ENCODE measurements at regions not wholly inside any gene's neighbourhood (a gene's known extent, or its start where the extent isn't known, plus 50 kb on each side); places are given as distances from the start of the nearest gene placed in this dataset.

- no peak for DNase-seq (ENCODE audit: low spot score)
- TF ChIP-seq REST (IDR thresholded peaks at IDR 0.05) (no peak), GABPA (IDR thresholded peaks at IDR 0.05 in 1 of 2, conservative IDR thresholded peaks at IDR 0.05 in 1 of 2) (no peak), RAD21 (IDR thresholded peaks at IDR 0.05) (no peak), MAX (IDR thresholded peaks at IDR 0.05) (no peak), RXRA (IDR thresholded peaks at IDR 0.05) (no peak), ATF3 (IDR thresholded peaks at IDR 0.05) (no peak), HNF4A (conservative IDR thresholded peaks at IDR 0.05) (no peak)
- TF ChIP-seq, protein P1, sequence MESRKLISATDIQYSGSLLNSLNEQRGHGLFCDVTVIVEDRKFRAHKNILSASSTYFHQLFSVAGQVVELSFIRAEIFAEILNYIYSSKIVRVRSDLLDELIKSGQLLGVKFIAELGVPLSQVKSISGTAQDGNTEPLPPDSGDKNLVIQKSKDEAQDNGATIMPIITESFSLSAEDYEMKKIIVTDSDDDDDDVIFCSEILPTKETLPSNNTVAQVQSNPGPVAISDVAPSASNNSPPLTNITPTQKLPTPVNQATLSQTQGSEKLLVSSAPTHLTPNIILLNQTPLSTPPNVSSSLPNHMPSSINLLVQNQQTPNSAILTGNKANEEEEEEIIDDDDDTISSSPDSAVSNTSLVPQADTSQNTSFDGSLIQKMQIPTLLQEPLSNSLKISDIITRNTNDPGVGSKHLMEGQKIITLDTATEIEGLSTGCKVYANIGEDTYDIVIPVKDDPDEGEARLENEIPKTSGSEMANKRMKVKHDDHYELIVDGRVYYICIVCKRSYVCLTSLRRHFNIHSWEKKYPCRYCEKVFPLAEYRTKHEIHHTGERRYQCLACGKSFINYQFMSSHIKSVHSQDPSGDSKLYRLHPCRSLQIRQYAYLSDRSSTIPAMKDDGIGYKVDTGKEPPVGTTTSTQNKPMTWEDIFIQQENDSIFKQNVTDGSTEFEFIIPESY (IDR thresholded peaks at IDR 0.05): no peak
- Histone ChIP-seq H3K36me3 (ENCODE audit: control insufficient read depth in 4 of 4, insufficient read depth in 3 of 4, low read depth in 1 of 4, low read length in 3 of 4) (no peaks in the 10 kb centered on the region), H3K9ac (ENCODE audit: low read depth in 1 of 2, low read length in 2 of 2) (no peak overlapping the region), H3K27me3 (ENCODE audit: control insufficient read depth in 4 of 4, insufficient read depth in 4 of 4, low read length in 3 of 4) (no peaks in the 10 kb centered on the region), H3K27ac (ENCODE audit: low read depth in 1 of 2, low read length in 2 of 2) (no peak overlapping the region), H3K4me3 (ENCODE audit: low read depth in 1 of 3, low read length in 3 of 3) (no peak overlapping the region), H3K4me1 (ENCODE audit: control insufficient read depth in 4 of 4, insufficient read depth in 4 of 4, low read length in 3 of 4) (no peaks in the 10 kb centered on the region), H3K9me3 (ENCODE audit: control insufficient read depth in 4 of 4, low read length in 3 of 4) (peaks cover 0 to 6% (median under 1%) of the 10 kb centered on the region in 4 donors)
Measured at GRCh38 chr17:5708344-5708743, 124.0 kb upstream of the NLRP1 start.

GRCh38 chr17:5711344-5711743 is 127.0 kb upstream of the NLRP1 start:
- no peak overlapping the region for H3K27ac ChIP-seq (ENCODE audit: low read depth in 1 of 2, low read length in 2 of 2)
- H3K9me3 ChIP-seq (ENCODE audit: control insufficient read depth in 4 of 4, low read length in 3 of 4): peaks cover 0 to 6% (median 0%) of the 10 kb centered on the region in 4 donors
- H3K36me3 ChIP-seq (ENCODE audit: control insufficient read depth in 4 of 4, insufficient read depth in 3 of 4, low read depth in 1 of 4, low read length in 3 of 4): no peaks in the 10 kb centered on the region
- no peak overlapping the region for H3K9ac ChIP-seq (ENCODE audit: low read depth in 1 of 2, low read length in 2 of 2)
- WGBS: 64% methylated on average over 8 of the region's 8 CpGs
- H3K27me3 ChIP-seq (ENCODE audit: control insufficient read depth in 4 of 4, insufficient read depth in 4 of 4, low read length in 3 of 4): no peaks in the 10 kb centered on the region
- no peak for DNase-seq (ENCODE audit: low spot score)
- H3K4me3 ChIP-seq (ENCODE audit: low read depth in 1 of 3, low read length in 3 of 3): no peak overlapping the region
- H3K4me1 ChIP-seq (ENCODE audit: control insufficient read depth in 4 of 4, insufficient read depth in 4 of 4, low read length in 3 of 4): no peaks in the 10 kb centered on the region
- TF ChIP-seq FOXA1 (IDR thresholded peaks at IDR 0.05) (no peak), TAF1 (conservative IDR thresholded peaks at IDR 0.05) (no peak), YY1 (IDR thresholded peaks at IDR 0.05) (no peak), ATF3 (IDR thresholded peaks at IDR 0.05) (no peak), SP1 (IDR thresholded peaks at IDR 0.05) (no peak), JUND (IDR thresholded peaks at IDR 0.05) (no peak), RAD21 (IDR thresholded peaks at IDR 0.05) (no peak), CTCF (IDR thresholded peaks at IDR 0.05; ENCODE audit: low read depth, low read length, missing input control) (no peak), REST (IDR thresholded peaks at IDR 0.05) (no peak), HNF4A (conservative IDR thresholded peaks at IDR 0.05) (no peak), FOXA2 (IDR thresholded peaks at IDR 0.05) (no peak), HNF4G (IDR thresholded peaks at IDR 0.05) (no peak), NR2F2 (IDR thresholded peaks at IDR 0.05) (no peak), RXRA (IDR thresholded peaks at IDR 0.05) (no peak), MAX (IDR thresholded peaks at IDR 0.05) (no peak)
- TF ChIP-seq, protein P1 (IDR thresholded peaks at IDR 0.05): no peak
